Erythroblast (primary cell): ENCODE measurements at regions not wholly inside any gene's neighbourhood (a gene's known extent, or its start where the extent isn't known, plus 50 kb on each side); places are given as distances from the start of the nearest gene placed in this dataset.
"Not testable (repeated sequence)": the region's sequence is repeated elsewhere in the genome, so short reads cannot be mapped to it uniquely, and the experiment has no call there.

ENCODE experiments used
- GATA1 ChIP-seq: IDR thresholded peaks from 2 replicates; pipeline ENCODE4 v1.6.1; 2011; ENCODE audit warnings: low read depth, mild to moderate bottlenecking, control low read depth, low read length, moderate library complexity
- POLR2A ChIP-seq: IDR thresholded peaks from 2 replicates; pipeline ENCODE4 v1.6.1; 2011; ENCODE audit warnings: mild to moderate bottlenecking, low read length

DNA sequence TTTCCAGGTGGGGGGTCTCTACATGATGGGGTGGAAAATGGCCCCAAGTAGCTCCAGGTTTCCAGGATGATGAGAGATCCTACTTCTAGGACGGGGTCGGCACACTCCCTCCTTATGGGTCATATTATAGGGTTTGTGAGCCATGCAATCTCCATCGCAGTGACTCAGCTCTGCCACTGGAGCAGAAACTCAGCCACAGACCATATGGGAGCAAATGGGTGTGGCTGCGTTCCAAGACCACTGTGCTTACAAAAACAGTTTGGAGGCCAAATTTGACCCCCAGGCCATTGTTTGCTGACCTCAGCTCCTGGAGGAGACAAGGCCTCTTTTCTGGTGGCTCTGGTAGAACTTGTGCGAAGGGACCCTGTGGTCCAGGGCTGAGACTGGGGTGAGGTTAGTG is 92.7 kb upstream of the CRYM start:
- TF ChIP-seq POLR2A, GATA1: not testable (repeated sequence)
